ENCODE measurements at regions not wholly inside any gene's neighbourhood (a gene's known extent, or its start where the extent isn't known, plus 50 kb on each side); places are given as distances from the start of the nearest gene placed in this dataset.
A peak's percentile ranks its signal among the peaks of the same experiment; 100 is the strongest.

DNA sequence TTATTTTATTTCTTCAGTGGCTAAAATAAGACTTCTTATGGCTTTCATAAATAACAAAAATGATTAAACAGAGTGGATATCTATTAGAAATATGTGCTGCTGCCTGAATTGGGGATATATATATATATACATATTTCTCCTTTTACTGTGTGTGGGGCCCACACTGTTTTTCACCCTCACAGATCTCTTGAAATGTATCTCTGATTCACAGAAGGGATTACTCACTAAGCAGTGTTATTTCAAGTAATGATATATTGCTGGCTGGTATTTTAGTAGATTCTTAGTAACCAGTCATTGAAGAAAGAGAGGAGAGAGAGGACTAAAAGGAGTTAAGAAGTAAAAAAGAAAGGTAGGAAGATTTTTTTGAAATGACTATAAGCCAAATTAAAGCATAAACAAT is 308.6 kb upstream of the NRP1 start:
- no peaks in the 10 kb centered on the region for H3K36me3 ChIP-seq (ENCODE audit: low read depth)
- no peaks in the 10 kb centered on the region for H3K27me3 ChIP-seq (ENCODE audit: insufficient read depth, poor library complexity, severe bottlenecking)
- TF ChIP-seq, protein P1, sequence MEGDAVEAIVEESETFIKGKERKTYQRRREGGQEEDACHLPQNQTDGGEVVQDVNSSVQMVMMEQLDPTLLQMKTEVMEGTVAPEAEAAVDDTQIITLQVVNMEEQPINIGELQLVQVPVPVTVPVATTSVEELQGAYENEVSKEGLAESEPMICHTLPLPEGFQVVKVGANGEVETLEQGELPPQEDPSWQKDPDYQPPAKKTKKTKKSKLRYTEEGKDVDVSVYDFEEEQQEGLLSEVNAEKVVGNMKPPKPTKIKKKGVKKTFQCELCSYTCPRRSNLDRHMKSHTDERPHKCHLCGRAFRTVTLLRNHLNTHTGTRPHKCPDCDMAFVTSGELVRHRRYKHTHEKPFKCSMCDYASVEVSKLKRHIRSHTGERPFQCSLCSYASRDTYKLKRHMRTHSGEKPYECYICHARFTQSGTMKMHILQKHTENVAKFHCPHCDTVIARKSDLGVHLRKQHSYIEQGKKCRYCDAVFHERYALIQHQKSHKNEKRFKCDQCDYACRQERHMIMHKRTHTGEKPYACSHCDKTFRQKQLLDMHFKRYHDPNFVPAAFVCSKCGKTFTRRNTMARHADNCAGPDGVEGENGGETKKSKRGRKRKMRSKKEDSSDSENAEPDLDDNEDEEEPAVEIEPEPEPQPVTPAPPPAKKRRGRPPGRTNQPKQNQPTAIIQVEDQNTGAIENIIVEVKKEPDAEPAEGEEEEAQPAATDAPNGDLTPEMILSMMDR (IDR thresholded peaks at IDR 0.05; ENCODE audit: poor library complexity, severe bottlenecking): no peak
- no peak overlapping the region for H3K4me3 ChIP-seq (ENCODE audit: severe bottlenecking)
- no peak overlapping the region for H3K27ac ChIP-seq (ENCODE audit: poor library complexity, severe bottlenecking)
- H3K4me1 ChIP-seq (ENCODE audit: insufficient read depth, poor library complexity, severe bottlenecking): no peaks in the 10 kb centered on the region
- ATAC-seq (ENCODE audit: low read depth) (peak; percentile 78), DNase-seq (ENCODE audit: low spot score) (no peak)
- no peaks in the 10 kb centered on the region for H3K9me3 ChIP-seq (ENCODE audit: severe bottlenecking)

DNA sequence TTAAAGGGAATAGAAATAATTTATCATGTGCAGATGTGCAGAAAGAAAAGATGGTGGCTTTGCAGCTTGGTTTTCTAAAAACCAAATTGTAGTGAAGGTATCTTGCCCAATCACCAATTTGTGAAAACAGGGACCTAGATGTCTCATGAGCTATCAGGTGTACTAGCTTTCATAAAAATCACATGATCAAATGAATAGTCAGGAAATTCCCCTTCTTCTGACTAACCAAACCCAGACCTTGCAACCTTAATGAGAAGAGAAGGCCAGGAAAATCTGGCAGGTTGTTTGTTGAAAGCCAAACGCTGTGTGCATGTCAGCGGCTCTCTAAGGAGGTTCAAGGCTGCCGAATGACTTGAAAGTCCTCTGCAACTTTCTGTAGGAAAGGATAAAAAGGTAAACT is 304.4 kb upstream of the NRP1 start:
- no peak for ATAC-seq (ENCODE audit: low read depth)

DNA sequence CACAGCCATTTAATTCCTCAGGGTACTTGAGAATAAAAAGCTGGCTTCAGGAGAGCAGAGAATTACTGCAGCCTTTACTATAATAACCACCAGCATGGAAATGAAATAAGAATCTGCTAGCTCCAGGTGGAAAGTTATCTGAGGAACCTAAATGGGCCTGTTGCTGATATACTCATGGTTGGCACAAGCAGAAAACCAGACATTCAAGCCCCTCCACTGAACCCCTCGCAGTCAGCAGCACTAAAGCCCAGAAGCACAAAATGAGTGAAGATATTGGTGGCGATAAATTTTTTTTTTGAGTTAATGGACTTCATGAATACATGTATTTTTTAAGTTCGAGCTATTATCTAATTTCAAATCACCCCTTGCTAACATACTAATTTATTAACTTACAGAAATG is 303.9 kb upstream of the NRP1 start:
- H3K27me3 ChIP-seq (ENCODE audit: insufficient read depth, poor library complexity, severe bottlenecking): no peaks in the 10 kb centered on the region
- no peaks in the 10 kb centered on the region for H3K4me1 ChIP-seq (ENCODE audit: insufficient read depth, poor library complexity, severe bottlenecking)
- H3K27ac ChIP-seq (ENCODE audit: poor library complexity, severe bottlenecking): no peak overlapping the region
- DNase-seq (ENCODE audit: low spot score) (no peak), ATAC-seq (ENCODE audit: low read depth) (no peak)
- TF ChIP-seq, protein P1 (IDR thresholded peaks at IDR 0.05; ENCODE audit: poor library complexity, severe bottlenecking): no peak
- no peaks in the 10 kb centered on the region for H3K36me3 ChIP-seq (ENCODE audit: low read depth)
- no peak overlapping the region for H3K4me3 ChIP-seq (ENCODE audit: severe bottlenecking)
- no peaks in the 10 kb centered on the region for H3K9me3 ChIP-seq (ENCODE audit: severe bottlenecking)

More for the DNA sequence above, 304.4 kb upstream of the NRP1 start:
- Histone ChIP-seq H3K27ac (ENCODE audit: poor library complexity, severe bottlenecking) (no peak overlapping the region), H3K4me1 (ENCODE audit: insufficient read depth, poor library complexity, severe bottlenecking) (no peaks in the 10 kb centered on the region), H3K27me3 (ENCODE audit: insufficient read depth, poor library complexity, severe bottlenecking) (no peaks in the 10 kb centered on the region), H3K36me3 (ENCODE audit: low read depth) (no peaks in the 10 kb centered on the region), H3K9me3 (ENCODE audit: severe bottlenecking) (no peaks in the 10 kb centered on the region), H3K4me3 (ENCODE audit: severe bottlenecking) (no peak overlapping the region)
- no peak for DNase-seq (ENCODE audit: low spot score)
- TF ChIP-seq, protein P1 (IDR thresholded peaks at IDR 0.05; ENCODE audit: poor library complexity, severe bottlenecking): no peak

DNA sequence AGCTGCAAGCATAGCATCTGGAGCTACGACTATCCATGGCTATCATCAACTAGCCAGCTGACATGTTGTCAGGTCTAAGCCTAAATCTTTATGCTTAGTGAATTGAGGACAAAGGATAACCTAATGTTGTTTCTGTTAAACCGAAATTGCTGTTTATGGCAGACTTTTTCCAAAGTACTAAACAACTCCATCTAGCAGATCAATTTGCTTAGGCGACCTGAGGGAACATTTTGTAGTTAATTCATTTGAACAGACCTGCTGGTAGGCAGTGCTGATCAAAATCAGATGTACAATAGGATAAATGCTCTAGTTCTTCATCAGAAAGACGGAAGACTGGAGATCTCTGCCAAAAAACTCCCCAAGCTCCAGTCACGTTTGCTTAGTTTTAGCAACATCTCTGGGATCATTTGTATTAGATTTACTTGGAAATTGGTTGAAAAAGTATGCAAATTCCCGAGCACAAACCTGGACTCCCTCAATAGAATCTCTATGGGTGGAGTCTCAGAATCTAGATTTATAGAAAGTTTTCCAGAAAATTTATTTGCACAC is 301.6 kb upstream of the NRP1 start:
- no peaks in the 10 kb centered on the region for H3K9me3 ChIP-seq (ENCODE audit: severe bottlenecking)
- DNase-seq (ENCODE audit: low spot score) (no peak), ATAC-seq (ENCODE audit: low read depth) (no peak)
- no peak overlapping the region for H3K27ac ChIP-seq (ENCODE audit: poor library complexity, severe bottlenecking)
- H3K4me1 ChIP-seq (ENCODE audit: insufficient read depth, poor library complexity, severe bottlenecking): no peaks in the 10 kb centered on the region
- TF ChIP-seq, protein P1 (IDR thresholded peaks at IDR 0.05; ENCODE audit: poor library complexity, severe bottlenecking): no peak
- no peaks in the 10 kb centered on the region for H3K36me3 ChIP-seq (ENCODE audit: low read depth)
- no peak overlapping the region for H3K4me3 ChIP-seq (ENCODE audit: severe bottlenecking)
- H3K27me3 ChIP-seq (ENCODE audit: insufficient read depth, poor library complexity, severe bottlenecking): no peaks in the 10 kb centered on the region

DNA sequence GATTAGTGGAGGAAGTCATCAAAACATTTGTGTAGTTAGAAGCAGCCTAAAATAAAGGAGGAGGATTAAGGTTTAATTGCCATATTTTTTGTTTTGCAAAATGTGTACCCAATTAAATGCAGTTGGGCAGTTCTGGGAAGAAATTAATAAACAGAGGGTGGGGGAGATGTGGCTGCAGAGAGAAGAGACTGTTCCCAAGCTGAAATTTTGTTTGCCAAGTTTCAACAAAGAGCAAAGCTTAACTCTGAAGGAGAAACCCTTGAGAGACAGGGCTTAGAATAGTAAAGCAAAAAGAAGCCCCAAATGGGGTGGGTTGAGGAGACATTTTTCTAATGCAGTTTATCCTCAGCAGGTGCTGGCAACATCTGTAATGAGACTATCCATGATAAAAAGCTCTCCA is 298.0 kb upstream of the NRP1 start:
- Histone ChIP-seq H3K27me3 (ENCODE audit: insufficient read depth, poor library complexity, severe bottlenecking) (no peaks in the 10 kb centered on the region), H3K4me3 (ENCODE audit: severe bottlenecking) (no peak overlapping the region), H3K27ac (ENCODE audit: poor library complexity, severe bottlenecking) (no peak overlapping the region), H3K9me3 (ENCODE audit: severe bottlenecking) (no peaks in the 10 kb centered on the region), H3K36me3 (ENCODE audit: low read depth) (no peaks in the 10 kb centered on the region), H3K4me1 (ENCODE audit: insufficient read depth, poor library complexity, severe bottlenecking) (no peaks in the 10 kb centered on the region)
- no peak for DNase-seq (ENCODE audit: low spot score)
- TF ChIP-seq, protein P1 (IDR thresholded peaks at IDR 0.05; ENCODE audit: poor library complexity, severe bottlenecking): no peak
- ATAC-seq (ENCODE audit: low read depth): no peak
